ENCODE measurements at regions not wholly inside any gene's neighbourhood (a gene's known extent, or its start where the extent isn't known, plus 50 kb on each side); places are given as distances from the start of the nearest gene placed in this dataset.
A peak's percentile ranks its signal among the peaks of the same experiment; 100 is the strongest.

- in situ Hi-C loops (cut with HindIII; ENCODE audit: low pct_unique_long_range_greater_than_20kb, low sequenced_read_pairs) = no loop called here
- DNase-seq (ENCODE audit: low read depth, low spot score) = no peak
Measured at GRCh38 chr2:193776988-193777387, 1582.3 kb upstream of the TMEFF2 start.

GRCh38 chr2:193774166-193774565 lies 1579.4 kb upstream of the TMEFF2 start:
- DNase-seq (ENCODE audit: low read depth, low spot score) = no peak
- in situ Hi-C loops (cut with HindIII; ENCODE audit: low pct_unique_long_range_greater_than_20kb, low sequenced_read_pairs) = no loop called here

GRCh38 chr2:193751299-193751698 lies 1556.6 kb upstream of the TMEFF2 start:
- DNase-seq (ENCODE audit: low read depth, low spot score) = no peak
- in situ Hi-C loops (cut with HindIII; ENCODE audit: low pct_unique_long_range_greater_than_20kb, low sequenced_read_pairs) = no loop called here

- no peak for DNase-seq (ENCODE audit: low read depth, low spot score)
- in situ Hi-C loops (cut with HindIII; ENCODE audit: low pct_unique_long_range_greater_than_20kb, low sequenced_read_pairs) = no loop called here
Measured at GRCh38 chr2:193749485-193749884, 1554.8 kb upstream of the TMEFF2 start.

- in situ Hi-C loops (cut with HindIII; ENCODE audit: low pct_unique_long_range_greater_than_20kb, low sequenced_read_pairs) = no loop called here
- no peak for DNase-seq (ENCODE audit: low read depth, low spot score)
Measured at GRCh38 chr2:193743089-193743488, 1548.4 kb upstream of the TMEFF2 start.

- in situ Hi-C loops (cut with HindIII; ENCODE audit: low pct_unique_long_range_greater_than_20kb, low sequenced_read_pairs) = no loop called here
- DNase-seq (ENCODE audit: low read depth, low spot score) = no peak
Measured at GRCh38 chr2:193738892-193739291, 1544.2 kb upstream of the TMEFF2 start.

- no peak for DNase-seq (ENCODE audit: low read depth, low spot score)
- in situ Hi-C loops (cut with HindIII; ENCODE audit: low pct_unique_long_range_greater_than_20kb, low sequenced_read_pairs) = no loop called here
Measured at GRCh38 chr2:193712912-193713311, 1518.2 kb upstream of the TMEFF2 start.

GRCh38 chr2:193703411-193703810 lies 1508.7 kb upstream of the TMEFF2 start:
- in situ Hi-C loops (cut with HindIII; ENCODE audit: low pct_unique_long_range_greater_than_20kb, low sequenced_read_pairs) = no loop called here
- no peak for DNase-seq (ENCODE audit: low read depth, low spot score)

- in situ Hi-C loops (cut with HindIII; ENCODE audit: low pct_unique_long_range_greater_than_20kb, low sequenced_read_pairs) = no loop called here
- no peak for DNase-seq (ENCODE audit: low read depth, low spot score)
Measured at GRCh38 chr2:193701484-193701883, 1506.8 kb upstream of the TMEFF2 start.

- in situ Hi-C loops (cut with HindIII; ENCODE audit: low pct_unique_long_range_greater_than_20kb, low sequenced_read_pairs) = no loop called here
- DNase-seq (ENCODE audit: low read depth, low spot score) = peak; percentile 61
Measured at GRCh38 chr2:193695367-193695766, 1500.6 kb upstream of the TMEFF2 start.

- no peak for DNase-seq (ENCODE audit: low read depth, low spot score)
- in situ Hi-C loops (cut with HindIII; ENCODE audit: low pct_unique_long_range_greater_than_20kb, low sequenced_read_pairs) = no loop called here
Measured at GRCh38 chr2:193693758-193694157, 1499.0 kb upstream of the TMEFF2 start.

GRCh38 chr2:193690572-193690971 lies 1495.8 kb upstream of the TMEFF2 start:
- in situ Hi-C loops (cut with HindIII; ENCODE audit: low pct_unique_long_range_greater_than_20kb, low sequenced_read_pairs) = no loop called here
- no peak for DNase-seq (ENCODE audit: low read depth, low spot score)

GRCh38 chr2:193687195-193687594 lies 1492.5 kb upstream of the TMEFF2 start:
- in situ Hi-C loops (cut with HindIII; ENCODE audit: low pct_unique_long_range_greater_than_20kb, low sequenced_read_pairs) = no loop called here
- DNase-seq (ENCODE audit: low read depth, low spot score) = no peak

GRCh38 chr2:193679847-193680246 lies 1485.1 kb upstream of the TMEFF2 start:
- in situ Hi-C loops (cut with HindIII; ENCODE audit: low pct_unique_long_range_greater_than_20kb, low sequenced_read_pairs) = no loop called here

GRCh38 chr2:193670478-193670877 lies 1475.7 kb upstream of the TMEFF2 start:
- no peak for DNase-seq (ENCODE audit: low read depth, low spot score)
- in situ Hi-C loops (cut with HindIII; ENCODE audit: low pct_unique_long_range_greater_than_20kb, low sequenced_read_pairs) = no loop called here

More at GRCh38 chr2:193679847-193680246, 1485.1 kb upstream of the TMEFF2 start:
- DNase-seq (ENCODE audit: low read depth, low spot score) = no peak

- in situ Hi-C loops (cut with HindIII; ENCODE audit: low pct_unique_long_range_greater_than_20kb, low sequenced_read_pairs) = no loop called here
- DNase-seq (ENCODE audit: low read depth, low spot score) = no peak
Measured at GRCh38 chr2:193668557-193669323, 1474.0 kb upstream of the TMEFF2 start.

GRCh38 chr2:193627927-193628272 lies 1433.2 kb upstream of the TMEFF2 start:
- DNase-seq (ENCODE audit: low read depth, low spot score) = no peak
- in situ Hi-C loops (cut with HindIII; ENCODE audit: low pct_unique_long_range_greater_than_20kb, low sequenced_read_pairs) = no loop called here

- in situ Hi-C loops (cut with HindIII; ENCODE audit: low pct_unique_long_range_greater_than_20kb, low sequenced_read_pairs) = no loop called here
- no peak for DNase-seq (ENCODE audit: low read depth, low spot score)
Measured at GRCh38 chr2:193627187-193627926, 1432.6 kb upstream of the TMEFF2 start.

- no peak for DNase-seq (ENCODE audit: low read depth, low spot score)
- in situ Hi-C loops (cut with HindIII; ENCODE audit: low pct_unique_long_range_greater_than_20kb, low sequenced_read_pairs) = no loop called here
Measured at GRCh38 chr2:193608451-193608850, 1413.7 kb upstream of the TMEFF2 start.
